GM12878 (cell line): ENCODE measurements at regions not wholly inside any gene's neighbourhood (a gene's known extent, or its start where the extent isn't known, plus 50 kb on each side); places are given as distances from the start of the nearest gene placed in this dataset.

ENCODE experiments used
- ATAC-seq: fragments of 200-7000 bp; cut with Tn5 transposase; 3 replicates; pipeline ENCODE4 v1.9.1; 2020; ENCODE audit warnings: mild to moderate bottlenecking, moderate library complexity
- BruUV-seq: library from RNA; stranded (reverse); fragments of 400-500 nt; replicated peaks from 2 replicates; lab custom pipeline; 2021; lab: Mats Ljungman, UMichigan
- CTCF ChIA-PET: fragments of 300-600 bp; sonication (Branson Sonifier 250); formaldehyde crosslinking; extraction: SDS; loops from one replicate; lab custom pipeline; 2021; ENCODE audit warnings: inconsistent platforms; lab: Yijun Ruan, JAX
- POLR2A ChIA-PET: fragments of 350-600 bp; formaldehyde crosslinking; extraction: SDS; loops from one replicate; lab custom pipeline; 2021; ENCODE audit warnings: inconsistent platforms; lab: Charles Lee
- RAD21 ChIA-PET: fragments of 300-600 bp; sonication (Branson Sonifier 250); formaldehyde crosslinking; loops from one replicate; lab custom pipeline; 2023; ENCODE audit warnings: antibody characterized with exemption; ENCODE audit not compliant: unreplicated experiment; lab: Charles Lee
- SMC1A ChIA-PET: fragments of 300-600 bp; sonication (Branson Sonifier 250); formaldehyde crosslinking; loops from one replicate; lab custom pipeline; 2023; ENCODE audit not compliant: unreplicated experiment, uncharacterized antibody; lab: Charles Lee
- DNase-seq: peaks from one replicate; pipeline ENCODE4 v3.0.0-alpha.2; 2011; ENCODE audit warnings: low read depth, low spot score
- FAIRE-seq: peaks from 3 replicates; lab custom pipeline; 2011; peaks lifted over from hg19 to GRCh38; lab: Jason Lieb, UNC
- H2AFZ ChIP-seq: 2 replicates; pipeline ENCODE4 v1.6.0; 2011; ENCODE audit warnings: low read depth, low read length, control low read depth; ENCODE audit not compliant: control insufficient read depth
- H3K27ac ChIP-seq: 2 replicates; pipeline ENCODE4 v1.5.1; 2011; ENCODE audit warnings: control low read depth; ENCODE audit not compliant: control insufficient read depth, insufficient read depth
- H3K27me3 ChIP-seq, 2 experiments: replicated peaks in 1 of 2; 2 replicates each; pipeline versions ENCODE4 v1.6.0 to v1.6.1; 2011; ENCODE audit warnings: low read length in 1 of 2; ENCODE audit not compliant: control insufficient read depth in 2 of 2, insufficient read depth in 2 of 2
- H3K36me3 ChIP-seq, 2 experiments: 2 replicates each; pipeline ENCODE4 v1.5.1; 2011; ENCODE audit warnings: low read length in 1 of 2; ENCODE audit not compliant: control insufficient read depth in 2 of 2, insufficient read depth in 2 of 2
- H3K4me1 ChIP-seq: 2 replicates; pipeline ENCODE4 v1.6.1; 2011; ENCODE audit warnings: mild to moderate bottlenecking, low read length, moderate library complexity, mixed read lengths; ENCODE audit not compliant: control insufficient read depth, insufficient read depth
- H3K4me2 ChIP-seq: 2 replicates; pipeline ENCODE4 v1.6.0; 2011; ENCODE audit warnings: control low read depth; ENCODE audit not compliant: control insufficient read depth, insufficient read depth
- H3K4me3 ChIP-seq: fragments of 200-600 bp; sonication (generic); 2 replicates; pipeline ENCODE4 v1.5.1; 2016
- H3K79me2 ChIP-seq: 2 replicates; pipeline ENCODE4 v1.6.0; 2011; ENCODE audit warnings: low read length; ENCODE audit not compliant: control insufficient read depth, insufficient read depth
- H3K9ac ChIP-seq: 2 replicates; pipeline ENCODE4 v1.8.0; 2011; ENCODE audit warnings: low read length, control low read depth, mixed read lengths; ENCODE audit not compliant: control insufficient read depth, insufficient read depth
- H3K9me3 ChIP-seq: replicated peaks from 3 replicates; pipeline ENCODE4 v1.5.1; 2011; ENCODE audit warnings: mild to moderate bottlenecking, low read length; ENCODE audit not compliant: control insufficient read depth, insufficient read depth
- H4K20me1 ChIP-seq: 2 replicates; pipeline ENCODE4 v1.6.0; 2011; ENCODE audit not compliant: control insufficient read depth, insufficient read depth
- KDM1A ChIP-seq: fragments of 200-600 bp; sonication (generic); IDR thresholded peaks from 2 replicates; pipeline ENCODE4 v1.6.1; 2016; ENCODE audit warnings: borderline replicate concordance
- MYB ChIP-seq: fragments of 150-350 bp; IDR thresholded peaks from 2 replicates; pipeline ENCODE4 v1.6.1; 2014; ENCODE audit warnings: mild to moderate bottlenecking, low read depth, low read length, borderline replicate concordance
- PAX8 ChIP-seq: fragments of 450-650 bp; IDR thresholded peaks from 2 replicates; pipeline ENCODE4 v1.6.1; 2017; ENCODE audit warnings: mild to moderate bottlenecking, moderate library complexity
- RBBP5 ChIP-seq: fragments of 200-600 bp; sonication (generic); conservative IDR thresholded peaks from 2 replicates; pipeline ENCODE4 v1.6.1; 2016
- SRF ChIP-seq, 2 experiments: IDR thresholded peaks; 2 replicates each; pipeline ENCODE4 v1.6.1; 2011; ENCODE audit warnings: low read depth in 2 of 2, low read length in 2 of 2, mild to moderate bottlenecking in 1 of 2, moderate library complexity in 1 of 2
- TBL1XR1 ChIP-seq: IDR thresholded peaks from 2 replicates; pipeline ENCODE4 v1.6.1; 2012; ENCODE audit warnings: low read depth, low read length, improper control_type of control experiment
- ZBED1 ChIP-seq: IDR thresholded peaks from 2 replicates; pipeline ENCODE4 v1.6.1; 2016; ENCODE audit warnings: borderline replicate concordance
- ZNF384 ChIP-seq: IDR thresholded peaks from 2 replicates; pipeline ENCODE4 v1.6.1; 2012; ENCODE audit warnings: low read depth, mild to moderate bottlenecking, low read length, improper control_type of control experiment, borderline replicate concordance
- WGBS: methylation state at CpG from one replicate; pipeline ENCODE4 v1.1.6; 2016; ENCODE audit warnings: low lambda C conversion rate; ENCODE audit not compliant: insufficient replicate concordance, insufficient coverage; ENCODE audit errors: missing lambda C conversion rate; 5-methylcytosine and 5-hydroxymethylcytosine counted together
- in situ Hi-C: fragments of 300-500 bp; cut with MboI; formaldehyde crosslinking; loops from 9 replicates; pipeline ENCODE4 v1.14.3; 2018; ENCODE audit warnings: mixed read lengths
- intact Hi-C: fragments of 100-400 bp; cut with micrococcal nuclease; formaldehyde crosslinking; loops from one replicate; pipeline ENCODE4 v1.14.2; 2022; ENCODE audit not compliant: unreplicated experiment
- TF ChIP-seq, protein P1 (sequence below): fragments of 450-650 bp; IDR thresholded peaks from 2 replicates; pipeline ENCODE4 v1.6.1; 2016; ENCODE audit warnings: mild to moderate bottlenecking

DNA sequence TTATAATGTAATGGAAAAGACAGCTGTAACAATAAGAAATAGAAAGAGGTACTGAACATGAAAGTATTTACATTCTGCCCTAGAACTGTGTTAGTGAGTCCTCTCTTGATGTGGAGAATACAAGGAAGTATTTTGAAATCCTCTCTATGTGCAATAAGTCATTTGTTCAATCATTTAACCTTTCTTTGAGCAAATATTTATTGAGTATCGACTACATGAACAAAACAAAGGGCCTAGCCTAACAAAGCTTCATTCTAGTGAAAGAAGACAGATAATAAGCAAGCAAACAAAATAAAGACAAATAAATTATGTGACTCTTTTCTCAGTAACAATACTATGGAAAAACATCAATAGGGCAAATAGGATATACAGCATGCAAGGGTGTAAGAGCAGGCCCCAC is 354.9 kb upstream of the ATP11B start:
- ChIA-PET SMC1A (interaction anchor here (1.6 kb wide), 1 partner anchor 13 kb away, joined by 6 read pairs; no protein-coding TSS in a partner anchor), POLR2A (no interaction called here)
- no peaks in the 10 kb centered on the region for H3K36me3 ChIP-seq
- ATAC-seq (no peak), FAIRE-seq (no peak)
- no peak overlapping the region for H3K4me3 ChIP-seq
- no peaks in the 10 kb centered on the region for H3K9me3 ChIP-seq
- H3K4me1 ChIP-seq, result no peaks in the 10 kb centered on the region
- H3K27ac ChIP-seq, result no peak overlapping the region
- H3K27me3 ChIP-seq, result no peaks in the 10 kb centered on the region
- TF ChIP-seq TBL1XR1 (no peak), SRF (IDR thresholded peaks at IDR 0.05; ENCODE audit: low read depth in 2 of 2, low read length in 2 of 2) (no peak), MYB (no peak), RBBP5 (no peak), PAX8 (no peak), ZNF384 (no peak), ZBED1 (no peak), KDM1A (no peak)
- TF ChIP-seq, protein P1, sequence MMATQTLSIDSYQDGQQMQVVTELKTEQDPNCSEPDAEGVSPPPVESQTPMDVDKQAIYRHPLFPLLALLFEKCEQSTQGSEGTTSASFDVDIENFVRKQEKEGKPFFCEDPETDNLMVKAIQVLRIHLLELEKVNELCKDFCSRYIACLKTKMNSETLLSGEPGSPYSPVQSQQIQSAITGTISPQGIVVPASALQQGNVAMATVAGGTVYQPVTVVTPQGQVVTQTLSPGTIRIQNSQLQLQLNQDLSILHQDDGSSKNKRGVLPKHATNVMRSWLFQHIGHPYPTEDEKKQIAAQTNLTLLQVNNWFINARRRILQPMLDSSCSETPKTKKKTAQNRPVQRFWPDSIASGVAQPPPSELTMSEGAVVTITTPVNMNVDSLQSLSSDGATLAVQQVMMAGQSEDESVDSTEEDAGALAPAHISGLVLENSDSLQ, result no peak
- TF ChIP-seq, all 136 proteins: peak for 0
- H2AFZ ChIP-seq, result no peak overlapping the region
- WGBS, result 11% methylated on average over 1 of the region's 1 CpG
- in situ Hi-C loops, result no loop called here
- no peaks in the 10 kb centered on the region for H4K20me1 ChIP-seq
- H3K9ac ChIP-seq, result no peak overlapping the region
- ChIA-PET CTCF (interaction anchor here (1.2 kb wide), 1 partner anchor 245 kb away, joined by 4 read pairs; no protein-coding TSS in a partner anchor), RAD21 (no interaction called here)
- no peak for DNase-seq
- no peaks in the 10 kb centered on the region for H3K79me2 ChIP-seq
- no peak overlapping the region for H3K4me2 ChIP-seq
- intact Hi-C loops, result no loop called here
- BruUV-seq, result no TSS peak
